CD4-positive, alpha-beta T cell (primary cell): ENCODE measurements at regions not wholly inside any gene's neighbourhood (a gene's known extent, or its start where the extent isn't known, plus 50 kb on each side); places are given as distances from the start of the nearest gene placed in this dataset.

Experiments used
- ATAC-seq: fragments of 200-7000 bp; cut with Tn5 transposase; one replicate; pipeline ENCODE4 v1.10.0; 2022; ENCODE audit warnings: mild to moderate bottlenecking; ENCODE audit not compliant: poor library complexity
- CTCF ChIA-PET: fragments of 350-600 bp; sonication (Branson Sonifier 250); formaldehyde crosslinking; loops from one replicate; lab custom pipeline; 2021; ENCODE audit warnings: antibody characterized with exemption, inconsistent platforms; lab: Charles Lee
- POLR2A ChIA-PET: fragments of 350-600 bp; sonication (Branson Sonifier 250); formaldehyde crosslinking; loops from one replicate; lab custom pipeline; 2021; ENCODE audit warnings: antibody characterized with exemption, inconsistent platforms; lab: Charles Lee
- DNase-seq, 14 experiments: peaks; one replicate each; pipeline ENCODE4 v3.0.0-alpha.2; 2013 to 2020; ENCODE audit warnings: mixed read lengths in 2 of 14
- H3K27ac ChIP-seq, 2 donors: one replicate each; pipeline versions ENCODE4 v1.5.1 to v1.7.0; 2013; ENCODE audit warnings: low read length in 2 of 2, low read depth in 1 of 2, mild to moderate bottlenecking in 1 of 2
- H3K27me3 ChIP-seq, 2 experiments: 1 replicate in 1 of 2; 2 replicates in 1 of 2; pipeline versions ENCODE4 v1.6.1 to v1.7.0; 2013; ENCODE audit warnings: low read length in 2 of 2, control low read depth in 1 of 2, mild to moderate bottlenecking in 1 of 2, moderate library complexity in 1 of 2; ENCODE audit not compliant: insufficient read depth in 2 of 2, control insufficient read depth in 1 of 2
- H3K36me3 ChIP-seq: one replicate; pipeline ENCODE4 v1.6.1; 2013; ENCODE audit warnings: low read length, control low read depth; ENCODE audit not compliant: insufficient read depth
- H3K4me1 ChIP-seq: one replicate; pipeline ENCODE4 v1.6.1; 2013; ENCODE audit warnings: low read length, control low read depth; ENCODE audit not compliant: insufficient read depth
- H3K4me3 ChIP-seq: one replicate; pipeline ENCODE4 v1.5.1; 2013; ENCODE audit warnings: mild to moderate bottlenecking, low read length, moderate library complexity
- H3K9me3 ChIP-seq, 2 experiments: 1 replicate in 1 of 2; 2 replicates in 1 of 2; pipeline versions ENCODE4 v1.6.1 to v1.7.0; 2013; ENCODE audit warnings: low read length in 2 of 2, mild to moderate bottlenecking in 2 of 2, control low read depth in 1 of 2, moderate library complexity in 1 of 2; ENCODE audit not compliant: control insufficient read depth in 1 of 2, insufficient read depth in 1 of 2
- H3K27ac Mint-ChIP-seq: one replicate; pipeline ENCODE4 v1.8.0; 2020; ENCODE audit warnings: mixed read lengths
- H3K27me3 Mint-ChIP-seq: one replicate; pipeline ENCODE4 v1.8.0; 2021; ENCODE audit warnings: mixed read lengths
- H3K36me3 Mint-ChIP-seq: one replicate; pipeline ENCODE4 v1.8.0; 2021; ENCODE audit warnings: low read depth, mixed read lengths
- H3K4me1 Mint-ChIP-seq: one replicate; pipeline ENCODE4 v1.8.0; 2021; ENCODE audit warnings: low read depth, mixed read lengths
- H3K4me3 Mint-ChIP-seq: one replicate; pipeline ENCODE4 v1.8.0; 2020; ENCODE audit warnings: mild to moderate bottlenecking, mixed read lengths
- H3K9me3 Mint-ChIP-seq: one replicate; pipeline ENCODE4 v1.8.0; 2020; ENCODE audit warnings: mixed read lengths
- intact Hi-C, 2 experiments: fragments of 100-400 bp; cut with DNase I in 1 of 2; cut with micrococcal nuclease in 1 of 2; formaldehyde crosslinking; loops; one replicate each; pipeline versions ENCODE4 v1.15.1 to v1.9.0; 2023 to 2025; cut with DNase I, micrococcal nuclease
- TF ChIP-seq, protein P1 (sequence below): fragments of 200-600 bp; IDR thresholded peaks from one replicate; pipeline ENCODE4 v1.8.0; 2022; ENCODE audit warnings: antibody characterized with exemption, mild to moderate bottlenecking

DNA sequence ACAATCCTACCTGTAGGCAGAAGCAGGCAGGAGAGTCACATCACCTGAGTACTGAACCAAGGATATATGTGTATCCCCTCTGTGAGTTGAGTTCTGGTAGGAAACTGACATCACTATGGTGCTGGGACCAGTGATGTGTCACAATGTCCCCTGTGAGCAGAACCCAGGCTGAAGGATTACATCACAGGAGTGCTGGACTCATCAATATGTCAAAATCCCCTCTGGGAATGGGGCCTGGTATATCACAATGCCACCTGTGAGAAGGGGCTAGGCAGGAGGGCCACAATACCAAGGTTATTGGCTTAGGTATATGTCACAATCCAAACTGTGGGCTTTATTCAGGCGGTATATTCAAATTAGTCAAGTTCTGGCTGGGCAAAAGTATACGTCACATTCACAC, 2098.3 kb downstream of the TP53TG3F start:
- Mint-ChIP-seq H3K27ac (no peak overlapping the region), H3K4me1 (no peaks in the 10 kb centered on the region), H3K9me3 (peaks cover 19% of the 10 kb centered on the region), H3K4me3 (no peak overlapping the region), H3K27me3 (no peaks in the 10 kb centered on the region), H3K36me3 (peaks cover 5% of the 10 kb centered on the region)
- H3K36me3 ChIP-seq = no peaks in the 10 kb centered on the region
- TF ChIP-seq, protein P1, sequence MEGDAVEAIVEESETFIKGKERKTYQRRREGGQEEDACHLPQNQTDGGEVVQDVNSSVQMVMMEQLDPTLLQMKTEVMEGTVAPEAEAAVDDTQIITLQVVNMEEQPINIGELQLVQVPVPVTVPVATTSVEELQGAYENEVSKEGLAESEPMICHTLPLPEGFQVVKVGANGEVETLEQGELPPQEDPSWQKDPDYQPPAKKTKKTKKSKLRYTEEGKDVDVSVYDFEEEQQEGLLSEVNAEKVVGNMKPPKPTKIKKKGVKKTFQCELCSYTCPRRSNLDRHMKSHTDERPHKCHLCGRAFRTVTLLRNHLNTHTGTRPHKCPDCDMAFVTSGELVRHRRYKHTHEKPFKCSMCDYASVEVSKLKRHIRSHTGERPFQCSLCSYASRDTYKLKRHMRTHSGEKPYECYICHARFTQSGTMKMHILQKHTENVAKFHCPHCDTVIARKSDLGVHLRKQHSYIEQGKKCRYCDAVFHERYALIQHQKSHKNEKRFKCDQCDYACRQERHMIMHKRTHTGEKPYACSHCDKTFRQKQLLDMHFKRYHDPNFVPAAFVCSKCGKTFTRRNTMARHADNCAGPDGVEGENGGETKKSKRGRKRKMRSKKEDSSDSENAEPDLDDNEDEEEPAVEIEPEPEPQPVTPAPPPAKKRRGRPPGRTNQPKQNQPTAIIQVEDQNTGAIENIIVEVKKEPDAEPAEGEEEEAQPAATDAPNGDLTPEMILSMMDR = no peak
- ChIA-PET POLR2A (no interaction called here), CTCF (no interaction called here)
- ATAC-seq (no peak), DNase-seq (no peak)
- H3K4me3 ChIP-seq = no peak overlapping the region
- no peak overlapping the region for H3K27ac ChIP-seq
- H3K9me3 ChIP-seq = peaks cover 0 to 8% of the 10 kb centered on the region in 2 experiments
- intact Hi-C loops = no loop called here
- no peaks in the 10 kb centered on the region for H3K4me1 ChIP-seq
- no peaks in the 10 kb centered on the region for H3K27me3 ChIP-seq

DNA sequence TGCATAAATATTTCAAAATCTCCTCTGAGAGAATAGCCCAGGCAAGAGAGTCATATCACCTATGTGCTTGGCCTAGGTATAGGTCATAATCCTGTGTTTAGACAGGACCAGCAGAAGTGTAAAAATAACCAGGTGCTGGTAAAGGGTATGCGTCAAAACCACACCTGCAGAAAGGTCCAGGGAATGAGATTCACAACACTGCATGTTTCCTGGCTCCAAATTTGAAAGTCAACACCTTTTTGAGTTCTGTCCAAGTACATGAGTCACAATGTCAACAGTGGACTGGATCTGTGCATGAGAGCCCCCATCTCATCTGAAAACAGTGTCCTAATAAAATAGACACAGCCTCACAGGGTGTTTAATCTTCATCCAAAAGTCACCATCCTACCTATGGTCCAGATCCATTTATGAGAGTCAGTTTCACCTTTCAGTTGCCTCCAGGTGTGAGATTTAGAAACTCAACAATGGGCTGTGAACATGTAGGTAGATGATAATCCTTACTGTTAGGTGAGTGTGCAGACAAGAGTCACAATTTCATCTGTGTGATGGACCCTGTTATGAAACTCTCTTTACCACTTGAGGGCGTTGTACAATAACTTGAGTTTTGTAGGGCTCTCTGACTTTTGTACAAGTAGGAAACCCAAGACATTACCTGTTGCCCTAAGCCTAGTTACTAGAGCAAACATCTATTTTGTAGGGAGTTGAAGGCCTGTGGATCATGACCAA, 2100.7 kb downstream of the TP53TG3F start:
- ChIA-PET POLR2A (no interaction called here), CTCF (no interaction called here)
- Histone ChIP-seq H3K36me3 (no peaks in the 10 kb centered on the region), H3K27me3 (no peaks in the 10 kb centered on the region), H3K4me1 (no peaks in the 10 kb centered on the region), H3K4me3 (no peak overlapping the region), H3K9me3 (peaks cover 0 to 13% of the 10 kb centered on the region in 2 experiments), H3K27ac (no peak overlapping the region)
- no peak for DNase-seq
- no peak overlapping the region for H3K27ac Mint-ChIP-seq
- no peak overlapping the region for H3K4me3 Mint-ChIP-seq
- H3K9me3 Mint-ChIP-seq = peaks cover 14% of the 10 kb centered on the region
- H3K36me3 Mint-ChIP-seq = no peaks in the 10 kb centered on the region
- intact Hi-C loops = loop anchor here in 1 of 2 experiments (10.0 kb wide), 1 partner anchor 65 kb away; no protein-coding TSS in a partner anchor
- TF ChIP-seq, protein P1 = no peak
- H3K27me3 Mint-ChIP-seq = no peaks in the 10 kb centered on the region
- no peak for ATAC-seq
- no peaks in the 10 kb centered on the region for H3K4me1 Mint-ChIP-seq

DNA sequence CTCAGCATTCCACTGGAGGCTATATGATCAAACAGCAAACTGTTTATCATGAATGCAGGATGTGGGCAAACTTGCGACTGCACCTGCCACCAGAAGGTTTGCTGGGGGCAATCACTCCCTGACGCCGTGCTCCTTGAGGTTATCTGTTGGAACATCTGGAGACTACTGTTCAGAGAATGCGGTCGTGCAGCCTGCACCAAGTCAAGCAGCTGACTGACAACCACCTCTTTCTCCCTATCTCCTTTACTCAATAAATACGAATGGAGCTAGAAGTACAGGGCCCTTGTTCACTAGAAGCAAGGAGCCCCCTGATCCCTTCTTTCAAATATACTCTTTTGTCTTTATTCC, 2101.2 kb downstream of the TP53TG3F start:
- Mint-ChIP-seq H3K36me3 (no peaks in the 10 kb centered on the region), H3K27ac (no peak overlapping the region), H3K4me3 (no peak overlapping the region), H3K9me3 (peaks cover 14% of the 10 kb centered on the region), H3K27me3 (no peaks in the 10 kb centered on the region), H3K4me1 (no peaks in the 10 kb centered on the region)
- ChIA-PET POLR2A (no interaction called here), CTCF (no interaction called here)
- intact Hi-C loops = loop anchor here in 1 of 2 experiments (10.0 kb wide), 1 partner anchor 64 kb away; no protein-coding TSS in a partner anchor
- no peak for ATAC-seq
- Histone ChIP-seq H3K4me1 (no peaks in the 10 kb centered on the region), H3K4me3 (no peak overlapping the region), H3K36me3 (no peaks in the 10 kb centered on the region), H3K27ac (no peak overlapping the region), H3K27me3 (no peaks in the 10 kb centered on the region), H3K9me3 (peaks cover 0 to 16% of the 10 kb centered on the region in 2 experiments)
- TF ChIP-seq, protein P1 = no peak
- DNase-seq = no peak
